ENCODE measurements at regions not wholly inside any gene's neighbourhood (a gene's known extent, or its start where the extent isn't known, plus 50 kb on each side); places are given as distances from the start of the nearest gene placed in this dataset.
A peak's percentile ranks its signal among the peaks of the same experiment; 100 is the strongest.

- Histone ChIP-seq H3K27ac (no peak overlapping the region), H3K36me3 (no peaks in the 10 kb centered on the region), H3K27me3 (no peaks in the 10 kb centered on the region), H3K9me3 (no peaks in the 10 kb centered on the region), H3K4me3 (no peak overlapping the region), H3K4me1 (no peaks in the 10 kb centered on the region)
- peak in 1 of 3 donors; percentile 31 for DNase-seq
- TF ChIP-seq POLR2A (IDR thresholded peaks at IDR 0.05): no peak
- TF ChIP-seq, protein P1, sequence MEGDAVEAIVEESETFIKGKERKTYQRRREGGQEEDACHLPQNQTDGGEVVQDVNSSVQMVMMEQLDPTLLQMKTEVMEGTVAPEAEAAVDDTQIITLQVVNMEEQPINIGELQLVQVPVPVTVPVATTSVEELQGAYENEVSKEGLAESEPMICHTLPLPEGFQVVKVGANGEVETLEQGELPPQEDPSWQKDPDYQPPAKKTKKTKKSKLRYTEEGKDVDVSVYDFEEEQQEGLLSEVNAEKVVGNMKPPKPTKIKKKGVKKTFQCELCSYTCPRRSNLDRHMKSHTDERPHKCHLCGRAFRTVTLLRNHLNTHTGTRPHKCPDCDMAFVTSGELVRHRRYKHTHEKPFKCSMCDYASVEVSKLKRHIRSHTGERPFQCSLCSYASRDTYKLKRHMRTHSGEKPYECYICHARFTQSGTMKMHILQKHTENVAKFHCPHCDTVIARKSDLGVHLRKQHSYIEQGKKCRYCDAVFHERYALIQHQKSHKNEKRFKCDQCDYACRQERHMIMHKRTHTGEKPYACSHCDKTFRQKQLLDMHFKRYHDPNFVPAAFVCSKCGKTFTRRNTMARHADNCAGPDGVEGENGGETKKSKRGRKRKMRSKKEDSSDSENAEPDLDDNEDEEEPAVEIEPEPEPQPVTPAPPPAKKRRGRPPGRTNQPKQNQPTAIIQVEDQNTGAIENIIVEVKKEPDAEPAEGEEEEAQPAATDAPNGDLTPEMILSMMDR (IDR thresholded peaks at IDR 0.05): no peak
These were observed 77.2 kb downstream of the HIF1AN start for GRCh38 chr10:100612601-100613595.

- Histone ChIP-seq H3K27me3 (no peaks in the 10 kb centered on the region), H3K36me3 (no peaks in the 10 kb centered on the region), H3K9me3 (no peaks in the 10 kb centered on the region), H3K27ac (no peak overlapping the region), H3K4me3 (no peak overlapping the region), H3K4me1 (no peaks in the 10 kb centered on the region)
- TF ChIP-seq, protein P1 (IDR thresholded peaks at IDR 0.05): no peak
- no peak for TF ChIP-seq POLR2A (IDR thresholded peaks at IDR 0.05)
- DNase-seq: no peak
These were observed 78.1 kb downstream of the HIF1AN start for GRCh38 chr10:100613846-100614245.

DNA sequence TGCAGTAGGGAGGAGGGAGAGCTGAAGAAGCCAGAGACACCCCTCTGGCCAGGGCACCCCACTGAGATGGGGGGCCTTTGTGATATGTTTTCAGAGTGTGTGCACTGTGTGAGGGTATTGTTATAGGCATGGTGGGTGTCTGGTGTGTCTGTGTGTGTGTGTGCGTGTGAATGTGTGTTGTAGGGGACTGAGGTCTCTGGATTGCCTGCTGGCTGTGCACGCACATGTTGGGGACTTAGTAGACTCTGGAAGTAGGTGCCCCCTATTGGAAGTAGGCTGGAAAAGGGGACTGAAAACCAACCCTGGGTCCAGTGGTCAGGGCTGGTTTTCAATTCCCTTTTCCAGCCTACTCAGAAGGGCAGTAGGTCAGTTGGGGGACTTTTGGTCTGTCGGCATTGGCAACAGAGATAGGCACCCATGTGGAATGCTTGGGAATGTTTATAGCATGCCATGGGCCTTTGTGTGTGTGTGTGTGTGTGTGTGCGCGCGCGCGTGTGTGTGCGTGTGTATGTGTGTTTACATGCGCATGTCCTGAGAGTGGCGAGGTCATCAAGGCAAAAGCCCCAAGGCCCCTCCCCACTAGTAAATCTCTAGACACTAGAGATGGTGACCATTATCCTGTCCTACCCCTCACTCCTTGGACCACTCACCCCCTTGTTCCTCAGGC, 78.8 kb downstream of the HIF1AN start:
- no peak for TF ChIP-seq POLR2A (IDR thresholded peaks at IDR 0.05)
- TF ChIP-seq, protein P1 (IDR thresholded peaks at IDR 0.05): no peak
- H3K4me3 ChIP-seq: no peak overlapping the region
- no peak overlapping the region for H3K27ac ChIP-seq
- no peaks in the 10 kb centered on the region for H3K36me3 ChIP-seq
- no peaks in the 10 kb centered on the region for H3K4me1 ChIP-seq
- no peaks in the 10 kb centered on the region for H3K27me3 ChIP-seq
- DNase-seq: peak in 1 of 3 donors; percentile 11
- no peaks in the 10 kb centered on the region for H3K9me3 ChIP-seq

DNA sequence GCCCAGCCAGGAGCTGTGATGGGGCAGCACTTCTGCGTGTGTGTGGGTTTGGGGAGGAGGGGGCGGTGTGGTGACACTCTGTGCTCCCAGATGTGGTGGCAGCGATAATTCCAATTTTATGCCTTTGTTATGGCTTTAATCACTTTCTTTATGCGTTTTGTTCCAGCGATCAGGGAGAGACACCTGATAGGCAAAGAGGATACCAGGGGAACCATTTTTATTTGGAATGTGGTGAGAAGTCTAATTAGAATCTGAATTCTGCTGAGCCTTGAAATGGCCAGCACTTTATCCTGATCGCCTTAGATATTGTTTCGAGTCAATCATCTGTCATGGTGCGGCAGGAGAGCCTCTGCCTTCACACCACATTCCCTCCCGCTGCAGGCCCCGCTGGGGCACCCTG, 79.5 kb downstream of the HIF1AN start:
- H3K27me3 ChIP-seq: no peaks in the 10 kb centered on the region
- no peak for DNase-seq
- H3K36me3 ChIP-seq: no peaks in the 10 kb centered on the region

DNA sequence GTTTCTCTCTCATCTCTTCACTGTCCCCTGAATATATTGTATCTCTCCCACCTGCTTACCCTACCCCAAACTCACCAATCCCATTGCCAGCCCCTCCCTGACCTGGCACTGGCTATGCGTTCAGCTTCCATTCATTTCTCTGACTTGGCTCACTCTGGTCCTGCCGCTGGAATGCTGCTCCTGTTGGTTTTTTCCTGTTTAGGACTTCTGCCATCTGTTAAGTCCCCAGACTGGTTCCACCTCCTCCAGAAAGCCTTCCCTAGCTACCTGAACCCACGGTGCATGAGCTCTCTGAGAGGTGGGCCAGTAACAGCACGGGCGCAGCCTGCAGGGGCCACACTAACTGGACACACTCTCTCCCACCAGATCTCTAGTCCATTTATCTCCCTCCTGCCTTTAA, 80.2 kb downstream of the HIF1AN start:
- peak in 1 of 3 donors; percentile 13 for DNase-seq
- H3K27me3 ChIP-seq: no peaks in the 10 kb centered on the region
- no peaks in the 10 kb centered on the region for H3K9me3 ChIP-seq
- H3K27ac ChIP-seq: no peak overlapping the region
- no peak for TF ChIP-seq POLR2A (IDR thresholded peaks at IDR 0.05)
- TF ChIP-seq, protein P1 (IDR thresholded peaks at IDR 0.05): no peak
- no peaks in the 10 kb centered on the region for H3K4me1 ChIP-seq
- H3K36me3 ChIP-seq: no peaks in the 10 kb centered on the region
- H3K4me3 ChIP-seq: no peak overlapping the region

More for the DNA sequence above, 79.5 kb downstream of the HIF1AN start:
- H3K4me1 ChIP-seq: no peaks in the 10 kb centered on the region
- no peak overlapping the region for H3K4me3 ChIP-seq
- no peaks in the 10 kb centered on the region for H3K9me3 ChIP-seq
- TF ChIP-seq, protein P1 (IDR thresholded peaks at IDR 0.05): no peak
- no peak for TF ChIP-seq POLR2A (IDR thresholded peaks at IDR 0.05)
- no peak overlapping the region for H3K27ac ChIP-seq
